Lower lobe of right lung (tissue), 2 donors: ENCODE measurements at regions not wholly inside any gene's neighbourhood (a gene's known extent, or its start where the extent isn't known, plus 50 kb on each side); places are given as distances from the start of the nearest gene placed in this dataset.

Experiments used
- ATAC-seq, 2 donors: fragments of 200-7000 bp; cut with Tn5 transposase; one replicate each; pipeline ENCODE4 v1.9.1; 2020 to 2022; ENCODE audit warnings: mild to moderate bottlenecking in 2 of 2, moderate library complexity in 2 of 2
- DNase-seq: peaks from one replicate; pipeline ENCODE4 v3.0.0-alpha.2; 2020
- H3K27ac ChIP-seq: fragments of 200-600 bp; one replicate; pipeline ENCODE4 v1.8.0; 2022
- H3K27me3 ChIP-seq: fragments of 200-600 bp; one replicate; pipeline ENCODE4 v1.8.0; 2022; ENCODE audit warnings: low read depth
- H3K36me3 ChIP-seq: fragments of 200-600 bp; one replicate; pipeline ENCODE4 v1.8.0; 2022; ENCODE audit warnings: mild to moderate bottlenecking
- H3K4me1 ChIP-seq: fragments of 200-600 bp; one replicate; pipeline ENCODE4 v1.8.0; 2022
- H3K4me3 ChIP-seq: fragments of 200-600 bp; one replicate; pipeline ENCODE4 v1.8.0; 2022; ENCODE audit warnings: mild to moderate bottlenecking
- H3K9me3 ChIP-seq: fragments of 200-600 bp; one replicate; pipeline ENCODE4 v1.8.0; 2022
- intact Hi-C: fragments of 100-400 bp; cut with DNase I; formaldehyde crosslinking; loops from one replicate; pipeline ENCODE4 v1.11.0; 2022
- TF ChIP-seq, protein P1 (sequence below): fragments of 200-600 bp; IDR thresholded peaks from one replicate; pipeline ENCODE4 v1.8.0; 2022; ENCODE audit warnings: antibody characterized with exemption, mild to moderate bottlenecking
- donor health status: DM: no; HTN: yes; CAD: no; lungs with severe emphysema.

DNA sequence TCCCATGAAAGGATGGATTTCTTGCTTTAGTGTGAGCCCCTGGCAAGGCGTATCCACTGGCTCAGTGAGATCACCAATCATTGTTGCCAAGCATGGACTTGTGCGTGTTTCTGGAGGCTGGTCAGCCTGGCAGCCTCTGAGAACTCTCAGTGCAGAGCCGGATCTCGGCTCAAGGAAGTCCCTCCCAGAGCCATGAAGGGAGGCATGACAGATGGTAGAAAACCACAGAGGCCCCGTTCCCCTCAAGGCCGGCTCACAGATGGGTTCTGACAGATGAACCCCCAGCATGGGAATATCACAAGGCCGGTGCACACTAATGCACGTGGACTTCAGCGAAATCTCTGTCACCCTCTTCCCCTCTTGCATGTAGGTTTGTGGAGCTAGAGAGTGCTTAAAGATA, 290.5 kb downstream of the AJAP1 start:
- DNase-seq, result no peak
- TF ChIP-seq, protein P1, sequence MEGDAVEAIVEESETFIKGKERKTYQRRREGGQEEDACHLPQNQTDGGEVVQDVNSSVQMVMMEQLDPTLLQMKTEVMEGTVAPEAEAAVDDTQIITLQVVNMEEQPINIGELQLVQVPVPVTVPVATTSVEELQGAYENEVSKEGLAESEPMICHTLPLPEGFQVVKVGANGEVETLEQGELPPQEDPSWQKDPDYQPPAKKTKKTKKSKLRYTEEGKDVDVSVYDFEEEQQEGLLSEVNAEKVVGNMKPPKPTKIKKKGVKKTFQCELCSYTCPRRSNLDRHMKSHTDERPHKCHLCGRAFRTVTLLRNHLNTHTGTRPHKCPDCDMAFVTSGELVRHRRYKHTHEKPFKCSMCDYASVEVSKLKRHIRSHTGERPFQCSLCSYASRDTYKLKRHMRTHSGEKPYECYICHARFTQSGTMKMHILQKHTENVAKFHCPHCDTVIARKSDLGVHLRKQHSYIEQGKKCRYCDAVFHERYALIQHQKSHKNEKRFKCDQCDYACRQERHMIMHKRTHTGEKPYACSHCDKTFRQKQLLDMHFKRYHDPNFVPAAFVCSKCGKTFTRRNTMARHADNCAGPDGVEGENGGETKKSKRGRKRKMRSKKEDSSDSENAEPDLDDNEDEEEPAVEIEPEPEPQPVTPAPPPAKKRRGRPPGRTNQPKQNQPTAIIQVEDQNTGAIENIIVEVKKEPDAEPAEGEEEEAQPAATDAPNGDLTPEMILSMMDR, result no peak
- no peaks in the 10 kb centered on the region for H3K36me3 ChIP-seq
- intact Hi-C loops, result no loop called here
- H3K27ac ChIP-seq, result no peak overlapping the region
- no peak for ATAC-seq
- H3K4me3 ChIP-seq, result no peak overlapping the region
- H3K27me3 ChIP-seq, result no peaks in the 10 kb centered on the region
- H3K4me1 ChIP-seq, result no peaks in the 10 kb centered on the region
- no peaks in the 10 kb centered on the region for H3K9me3 ChIP-seq

GRCh38 chr1:4944072-4944471, 289.7 kb downstream of the AJAP1 start:
- DNase-seq, result no peak
- H3K4me3 ChIP-seq, result no peak overlapping the region
- no peak for ATAC-seq
- H3K4me1 ChIP-seq, result no peaks in the 10 kb centered on the region
- intact Hi-C loops, result no loop called here
- H3K27ac ChIP-seq, result no peak overlapping the region
- no peaks in the 10 kb centered on the region for H3K27me3 ChIP-seq
- TF ChIP-seq, protein P1, result no peak
- H3K36me3 ChIP-seq, result no peaks in the 10 kb centered on the region
- no peaks in the 10 kb centered on the region for H3K9me3 ChIP-seq

DNA sequence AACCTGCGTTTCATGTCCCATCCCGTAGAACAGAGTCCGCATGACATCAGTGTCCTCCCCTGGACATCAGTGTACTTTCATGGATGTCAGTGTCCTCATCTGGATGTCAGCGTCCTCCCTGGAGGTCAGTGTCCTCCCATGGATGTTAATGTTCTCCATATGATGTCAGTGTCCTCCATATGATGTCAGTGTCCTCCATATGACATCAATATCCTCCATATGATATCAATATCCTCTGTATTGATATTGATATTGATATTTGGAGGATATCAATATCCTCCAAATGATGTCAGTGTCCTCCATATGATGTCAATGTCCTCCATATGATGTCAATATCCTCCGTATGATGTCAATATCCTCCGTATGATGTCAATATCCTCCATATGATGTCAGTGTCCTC, 284.9 kb downstream of the AJAP1 start:
- H3K27ac ChIP-seq, result no peak overlapping the region
- no peak for DNase-seq
- H3K27me3 ChIP-seq, result no peaks in the 10 kb centered on the region
- no peaks in the 10 kb centered on the region for H3K9me3 ChIP-seq
- H3K4me1 ChIP-seq, result no peaks in the 10 kb centered on the region
- H3K36me3 ChIP-seq, result no peaks in the 10 kb centered on the region
- TF ChIP-seq, protein P1, result no peak
- intact Hi-C loops, result no loop called here
- no peak overlapping the region for H3K4me3 ChIP-seq
- ATAC-seq, result no peak

- H3K27me3 ChIP-seq, result no peaks in the 10 kb centered on the region
- no peaks in the 10 kb centered on the region for H3K36me3 ChIP-seq
- TF ChIP-seq, protein P1, result no peak
- no peaks in the 10 kb centered on the region for H3K4me1 ChIP-seq
- H3K4me3 ChIP-seq, result no peak overlapping the region
- DNase-seq (no peak), ATAC-seq (no peak)
- H3K27ac ChIP-seq, result no peak overlapping the region
- H3K9me3 ChIP-seq, result no peaks in the 10 kb centered on the region
- intact Hi-C loops, result no loop called here
Measured at GRCh38 chr1:4937876-4938534, 283.6 kb downstream of the AJAP1 start.

- Histone ChIP-seq H3K4me3 (no peak overlapping the region), H3K27me3 (no peaks in the 10 kb centered on the region), H3K27ac (no peak overlapping the region), H3K36me3 (no peaks in the 10 kb centered on the region), H3K9me3 (no peaks in the 10 kb centered on the region), H3K4me1 (no peaks in the 10 kb centered on the region)
- DNase-seq, result no peak
- intact Hi-C loops, result no loop called here
- ATAC-seq, result no peak
- TF ChIP-seq, protein P1, result no peak
Measured at GRCh38 chr1:4935807-4936206, 281.4 kb downstream of the AJAP1 start.
